Caco-2 (cell line): ENCODE measurements at regions not wholly inside any gene's neighbourhood (a gene's known extent, or its start where the extent isn't known, plus 50 kb on each side); places are given as distances from the start of the nearest gene placed in this dataset.

Experiments
- BruUV-seq: library from RNA; stranded (reverse); fragments of 400-500 nt; replicated peaks from 2 replicates; lab custom pipeline; 2021; lab: Mats Ljungman, UMichigan
- CTCF ChIA-PET: fragments of 300-600 bp; sonication (Branson Sonifier 250); formaldehyde crosslinking; loops from one replicate; lab custom pipeline; 2022; ENCODE audit warnings: antibody characterized with exemption; lab: Charles Lee
- POLR2A ChIA-PET: fragments of 300-600 bp; sonication (Branson Sonifier 250); formaldehyde crosslinking; loops from one replicate; lab custom pipeline; 2022; ENCODE audit warnings: antibody characterized with exemption; lab: Charles Lee
- DNase-seq, 2 experiments: peaks; one replicate each; pipeline versions ENCODE4 v3.0.0 to v3.0.0-alpha.2; 2020 to 2022
- H3K27me3 ChIP-seq: replicated peaks from 2 replicates; pipeline ENCODE4 v1.6.0; 2011; ENCODE audit warnings: low read length; ENCODE audit not compliant: control insufficient read depth, insufficient read depth
- H3K36me3 ChIP-seq: 2 replicates; pipeline ENCODE4 v1.5.1; 2011; ENCODE audit warnings: low read length; ENCODE audit not compliant: control insufficient read depth, insufficient read depth
- H3K4me1 ChIP-seq: fragments of 250-450 bp; sonication (Bioruptor Pico); 2 replicates; pipeline ENCODE4 v1.5.1; 2020; ENCODE audit warnings: mild to moderate bottlenecking
- H3K4me3 ChIP-seq: 2 replicates; pipeline ENCODE4 v1.5.1; 2011; ENCODE audit warnings: low read depth, mild to moderate bottlenecking, control low read depth, low read length
- H3K9me3 ChIP-seq: fragments of 250-450 bp; sonication (Bioruptor Pico); 2 replicates; pipeline ENCODE4 v1.5.1; 2020; ENCODE audit warnings: mild to moderate bottlenecking, moderate library complexity
- H3K27ac Mint-ChIP-seq: one replicate; pipeline ENCODE4 v1.8.0; 2022; ENCODE audit warnings: mixed read lengths; ENCODE audit not compliant: unreplicated experiment
- H3K27me3 Mint-ChIP-seq: one replicate; pipeline ENCODE4 v1.8.0; 2022; ENCODE audit warnings: mixed read lengths; ENCODE audit not compliant: insufficient read depth, unreplicated experiment
- H3K36me3 Mint-ChIP-seq: one replicate; pipeline ENCODE4 v1.8.0; 2022; ENCODE audit warnings: mild to moderate bottlenecking, mixed read lengths; ENCODE audit not compliant: insufficient read depth, unreplicated experiment
- H3K4me1 Mint-ChIP-seq: one replicate; pipeline ENCODE4 v1.8.0; 2022; ENCODE audit warnings: low read depth, mixed read lengths; ENCODE audit not compliant: unreplicated experiment
- H3K4me3 Mint-ChIP-seq: one replicate; pipeline ENCODE4 v1.8.0; 2022; ENCODE audit warnings: mild to moderate bottlenecking, moderate library complexity, mixed read lengths; ENCODE audit not compliant: unreplicated experiment
- H3K9me3 Mint-ChIP-seq: one replicate; pipeline ENCODE4 v1.8.0; 2022; ENCODE audit warnings: mixed read lengths; ENCODE audit not compliant: unreplicated experiment
- intact Hi-C: fragments of 100-400 bp; cut with micrococcal nuclease; formaldehyde crosslinking; loops from one replicate; pipeline ENCODE4 v1.10.0; 2022; ENCODE audit not compliant: unreplicated experiment
- TF ChIP-seq, protein P1 (sequence below), 2 experiments: fragments of 200-600 bp in 1 of 2; IDR thresholded peaks; 1 replicate in 1 of 2; 2 replicates in 1 of 2; pipeline versions ENCODE4 v1.5.1 to v1.8.0; 2011 to 2022; ENCODE audit warnings: antibody characterized with exemption in 1 of 2, control low read depth in 1 of 2, inconsistent platforms in 1 of 2, low read depth in 1 of 2, low read length in 1 of 2, mild to moderate bottlenecking in 1 of 2, moderate library complexity in 1 of 2; ENCODE audit not compliant: insufficient read depth in 1 of 2, severe bottlenecking in 1 of 2, unreplicated experiment in 1 of 2

DNA sequence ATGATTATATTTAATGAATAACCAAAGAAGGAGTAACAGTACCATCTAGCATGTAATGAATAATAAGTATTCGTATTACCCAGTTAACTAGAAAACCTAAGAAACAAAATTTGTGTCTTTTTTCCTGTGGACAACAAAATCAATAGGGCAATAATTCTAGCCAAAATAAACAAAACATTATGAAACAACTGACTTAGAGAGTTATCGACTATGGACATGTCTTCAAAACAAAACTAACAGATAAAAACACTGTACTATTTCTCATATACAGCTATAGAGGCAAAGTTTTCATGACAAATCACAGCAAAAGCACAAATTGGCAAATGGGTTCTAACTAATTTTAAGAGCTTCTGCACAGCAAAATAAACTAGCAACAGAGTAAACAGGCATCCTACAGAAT, 224.1 kb downstream of the ALX1 start:
- no TSS peak for BruUV-seq
- Mint-ChIP-seq H3K4me1 (no peaks in the 10 kb centered on the region), H3K27ac (no peak overlapping the region), H3K36me3 (no peaks in the 10 kb centered on the region), H3K9me3 (no peaks in the 10 kb centered on the region), H3K4me3 (no peak overlapping the region), H3K27me3 (no peaks in the 10 kb centered on the region)
- H3K9me3 ChIP-seq = no peaks in the 10 kb centered on the region
- DNase-seq = no peak
- H3K36me3 ChIP-seq = no peaks in the 10 kb centered on the region
- H3K4me3 ChIP-seq = no peak overlapping the region
- H3K4me1 ChIP-seq = no peaks in the 10 kb centered on the region
- ChIA-PET POLR2A (no interaction called here), CTCF (no interaction called here)
- TF ChIP-seq, protein P1, sequence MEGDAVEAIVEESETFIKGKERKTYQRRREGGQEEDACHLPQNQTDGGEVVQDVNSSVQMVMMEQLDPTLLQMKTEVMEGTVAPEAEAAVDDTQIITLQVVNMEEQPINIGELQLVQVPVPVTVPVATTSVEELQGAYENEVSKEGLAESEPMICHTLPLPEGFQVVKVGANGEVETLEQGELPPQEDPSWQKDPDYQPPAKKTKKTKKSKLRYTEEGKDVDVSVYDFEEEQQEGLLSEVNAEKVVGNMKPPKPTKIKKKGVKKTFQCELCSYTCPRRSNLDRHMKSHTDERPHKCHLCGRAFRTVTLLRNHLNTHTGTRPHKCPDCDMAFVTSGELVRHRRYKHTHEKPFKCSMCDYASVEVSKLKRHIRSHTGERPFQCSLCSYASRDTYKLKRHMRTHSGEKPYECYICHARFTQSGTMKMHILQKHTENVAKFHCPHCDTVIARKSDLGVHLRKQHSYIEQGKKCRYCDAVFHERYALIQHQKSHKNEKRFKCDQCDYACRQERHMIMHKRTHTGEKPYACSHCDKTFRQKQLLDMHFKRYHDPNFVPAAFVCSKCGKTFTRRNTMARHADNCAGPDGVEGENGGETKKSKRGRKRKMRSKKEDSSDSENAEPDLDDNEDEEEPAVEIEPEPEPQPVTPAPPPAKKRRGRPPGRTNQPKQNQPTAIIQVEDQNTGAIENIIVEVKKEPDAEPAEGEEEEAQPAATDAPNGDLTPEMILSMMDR (IDR thresholded peaks at IDR 0.05; ENCODE audit: insufficient read depth in 1 of 2, low read depth in 1 of 2, low read length in 1 of 2, severe bottlenecking in 1 of 2, unreplicated experiment in 1 of 2) = no peak
- intact Hi-C loops = no loop called here
- H3K27me3 ChIP-seq = no peaks in the 10 kb centered on the region

DNA sequence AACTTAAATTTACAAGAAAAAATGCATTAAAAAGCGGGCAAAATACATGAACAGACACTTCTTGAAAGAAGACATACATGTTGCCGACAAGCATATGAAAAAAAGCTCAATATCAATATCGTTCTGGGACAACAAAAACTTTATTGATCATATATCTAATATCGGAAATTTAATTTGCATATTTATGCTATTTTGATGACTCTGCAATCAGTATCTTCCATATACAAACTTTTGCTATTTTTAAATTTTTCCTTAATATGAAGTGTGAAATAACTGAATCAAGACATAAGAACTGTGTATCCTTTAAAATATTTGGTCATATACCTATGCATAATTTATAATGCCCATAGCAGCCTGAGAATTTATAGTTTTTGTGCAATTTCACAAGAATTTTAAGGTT, 224.6 kb downstream of the ALX1 start:
- H3K27ac Mint-ChIP-seq = no peak overlapping the region
- no peaks in the 10 kb centered on the region for H3K36me3 Mint-ChIP-seq
- no peaks in the 10 kb centered on the region for H3K9me3 Mint-ChIP-seq
- intact Hi-C loops = no loop called here
- Histone ChIP-seq H3K4me1 (no peaks in the 10 kb centered on the region), H3K36me3 (no peaks in the 10 kb centered on the region), H3K4me3 (no peak overlapping the region), H3K27me3 (no peaks in the 10 kb centered on the region), H3K9me3 (no peaks in the 10 kb centered on the region)
- no peaks in the 10 kb centered on the region for H3K27me3 Mint-ChIP-seq
- no peak overlapping the region for H3K4me3 Mint-ChIP-seq
- BruUV-seq = no TSS peak
- ChIA-PET CTCF (no interaction called here), POLR2A (no interaction called here)
- TF ChIP-seq, protein P1 (IDR thresholded peaks at IDR 0.05; ENCODE audit: insufficient read depth in 1 of 2, low read depth in 1 of 2, low read length in 1 of 2, severe bottlenecking in 1 of 2, unreplicated experiment in 1 of 2) = no peak
- DNase-seq = no peak
- no peaks in the 10 kb centered on the region for H3K4me1 Mint-ChIP-seq

GRCh38 chr12:85507456-85507855, 227.4 kb downstream of the ALX1 start:
- H3K4me3 ChIP-seq = no peak overlapping the region
- H3K9me3 Mint-ChIP-seq = no peaks in the 10 kb centered on the region
- DNase-seq = no peak
- no peaks in the 10 kb centered on the region for H3K9me3 ChIP-seq
- no peaks in the 10 kb centered on the region for H3K27me3 Mint-ChIP-seq
- CTCF ChIA-PET = no interaction called here
- no peaks in the 10 kb centered on the region for H3K27me3 ChIP-seq
- intact Hi-C loops = no loop called here
- H3K27ac Mint-ChIP-seq = no peak overlapping the region
- no peaks in the 10 kb centered on the region for H3K4me1 Mint-ChIP-seq
- no TSS peak for BruUV-seq
- POLR2A ChIA-PET = no interaction called here
- H3K4me3 Mint-ChIP-seq = no peak overlapping the region
- no peaks in the 10 kb centered on the region for H3K36me3 ChIP-seq
- TF ChIP-seq, protein P1 (IDR thresholded peaks at IDR 0.05; ENCODE audit: insufficient read depth in 1 of 2, low read depth in 1 of 2, low read length in 1 of 2, severe bottlenecking in 1 of 2, unreplicated experiment in 1 of 2) = no peak
- no peaks in the 10 kb centered on the region for H3K36me3 Mint-ChIP-seq
- H3K4me1 ChIP-seq = no peaks in the 10 kb centered on the region
